ENCODE measurements at regions not wholly inside any gene's neighbourhood (a gene's known extent, or its start where the extent isn't known, plus 50 kb on each side); places are given as distances from the start of the nearest gene placed in this dataset.

DNA sequence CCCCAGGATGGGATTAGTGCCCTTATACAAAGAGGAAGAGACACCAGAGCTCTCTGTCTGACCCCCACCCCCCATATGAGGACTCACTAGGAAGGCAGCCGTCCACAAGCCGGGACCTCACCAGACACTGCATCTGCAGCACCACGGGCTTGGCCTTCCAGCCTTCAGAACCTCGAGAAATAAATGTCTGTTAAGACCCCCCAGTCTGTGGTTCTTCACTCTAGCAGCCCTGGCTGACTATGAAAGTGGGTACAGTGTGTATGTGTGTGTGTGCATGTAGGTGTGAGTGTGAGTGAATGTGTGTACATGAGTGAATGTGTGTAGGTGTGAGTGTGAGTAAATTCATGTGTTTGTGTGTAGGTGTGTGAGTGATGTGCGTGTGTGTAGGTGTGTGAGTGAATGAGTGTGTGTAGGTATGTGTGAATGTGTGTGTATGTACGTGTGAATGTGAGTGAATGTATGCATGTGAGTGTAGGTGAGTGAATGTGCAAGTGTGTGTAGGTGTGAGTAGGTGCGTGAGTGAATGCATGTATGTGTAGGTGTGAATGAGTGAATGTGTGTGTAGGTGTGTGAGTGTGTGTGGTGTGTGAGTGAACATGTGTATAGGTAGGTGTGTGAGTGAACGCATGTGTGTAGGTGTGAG lies 201.6 kb upstream of the ZNF536 start:
- no peaks in the 10 kb centered on the region for H3K36me3 ChIP-seq
- H3K4me3 ChIP-seq, result no peak overlapping the region
- no peaks in the 10 kb centered on the region for H3K27me3 ChIP-seq (replicated peaks; ENCODE audit: insufficient read depth)
- H3K4me1 ChIP-seq (ENCODE audit: control insufficient read depth in 1 of 2, low read depth in 2 of 2), result no peaks in the 10 kb centered on the region
- no peak overlapping the region for H3K27ac ChIP-seq
- H3K9me3 ChIP-seq, result no peaks in the 10 kb centered on the region
- ATAC-seq (ENCODE audit: insufficient number of reproducible peaks, low FRiP score, low read depth) (no peak), DNase-seq (ENCODE audit: low spot score) (no peak)
- TF ChIP-seq, protein P1, sequence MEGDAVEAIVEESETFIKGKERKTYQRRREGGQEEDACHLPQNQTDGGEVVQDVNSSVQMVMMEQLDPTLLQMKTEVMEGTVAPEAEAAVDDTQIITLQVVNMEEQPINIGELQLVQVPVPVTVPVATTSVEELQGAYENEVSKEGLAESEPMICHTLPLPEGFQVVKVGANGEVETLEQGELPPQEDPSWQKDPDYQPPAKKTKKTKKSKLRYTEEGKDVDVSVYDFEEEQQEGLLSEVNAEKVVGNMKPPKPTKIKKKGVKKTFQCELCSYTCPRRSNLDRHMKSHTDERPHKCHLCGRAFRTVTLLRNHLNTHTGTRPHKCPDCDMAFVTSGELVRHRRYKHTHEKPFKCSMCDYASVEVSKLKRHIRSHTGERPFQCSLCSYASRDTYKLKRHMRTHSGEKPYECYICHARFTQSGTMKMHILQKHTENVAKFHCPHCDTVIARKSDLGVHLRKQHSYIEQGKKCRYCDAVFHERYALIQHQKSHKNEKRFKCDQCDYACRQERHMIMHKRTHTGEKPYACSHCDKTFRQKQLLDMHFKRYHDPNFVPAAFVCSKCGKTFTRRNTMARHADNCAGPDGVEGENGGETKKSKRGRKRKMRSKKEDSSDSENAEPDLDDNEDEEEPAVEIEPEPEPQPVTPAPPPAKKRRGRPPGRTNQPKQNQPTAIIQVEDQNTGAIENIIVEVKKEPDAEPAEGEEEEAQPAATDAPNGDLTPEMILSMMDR (IDR thresholded peaks at IDR 0.05), result no peak

GRCh38 chr19:30171138-30171635 lies 201.0 kb upstream of the ZNF536 start:
- TF ChIP-seq, protein P1 (IDR thresholded peaks at IDR 0.05), result no peak

DNA sequence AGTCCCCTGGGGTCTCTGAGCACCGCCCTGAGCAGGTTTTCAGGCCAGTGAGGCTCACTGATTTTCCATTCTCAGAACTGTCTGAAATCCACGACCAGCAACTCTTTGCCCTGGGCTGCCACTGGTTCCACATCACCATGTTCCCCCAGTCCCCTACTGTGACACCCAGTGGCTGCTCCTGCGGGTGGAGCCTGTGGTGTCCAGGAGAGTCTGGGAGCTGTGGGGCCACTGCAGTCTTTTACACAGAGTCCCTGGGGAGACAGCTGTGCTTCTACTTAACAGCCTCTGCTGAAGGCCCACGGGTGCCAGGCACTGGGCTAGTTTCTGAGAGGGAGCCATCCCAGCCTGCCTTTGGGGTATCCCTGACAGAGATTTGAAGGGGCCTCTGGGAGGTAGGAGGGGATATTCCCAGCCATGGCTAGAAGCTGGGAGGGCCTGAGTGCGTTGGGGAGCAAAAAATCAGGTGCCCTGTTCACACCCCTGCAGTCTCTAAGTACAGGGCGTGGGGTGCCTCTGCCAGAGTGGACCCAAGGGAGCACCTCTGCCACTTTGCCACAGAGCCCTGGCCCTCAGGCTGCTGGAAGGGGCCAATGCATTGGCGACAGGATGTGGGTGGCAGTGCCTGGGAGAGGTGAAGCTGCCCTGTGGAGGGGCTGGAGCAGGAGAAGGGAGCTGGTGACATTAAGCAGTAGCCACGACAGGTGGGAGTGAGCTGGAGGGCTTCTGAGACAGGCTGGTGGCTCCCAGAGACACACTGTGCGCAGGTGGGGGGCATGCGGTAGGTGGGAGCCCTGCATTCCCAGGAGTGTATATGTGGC lies 200.2 kb upstream of the ZNF536 start:
- Histone ChIP-seq H3K27me3 (replicated peaks; ENCODE audit: insufficient read depth) (no peaks in the 10 kb centered on the region), H3K36me3 (no peaks in the 10 kb centered on the region), H3K9me3 (no peaks in the 10 kb centered on the region), H3K27ac (no peak overlapping the region), H3K4me3 (no peak overlapping the region), H3K4me1 (ENCODE audit: control insufficient read depth in 1 of 2, low read depth in 2 of 2) (no peaks in the 10 kb centered on the region)
- ATAC-seq (ENCODE audit: insufficient number of reproducible peaks, low FRiP score, low read depth) (no peak), DNase-seq (ENCODE audit: low spot score) (no peak)
- TF ChIP-seq, protein P1 (IDR thresholded peaks at IDR 0.05), result no peak

More at GRCh38 chr19:30171138-30171635, 201.0 kb upstream of the ZNF536 start:
- no peak for ATAC-seq (ENCODE audit: insufficient number of reproducible peaks, low FRiP score, low read depth)
- Histone ChIP-seq H3K36me3 (no peaks in the 10 kb centered on the region), H3K27ac (no peak overlapping the region), H3K9me3 (no peaks in the 10 kb centered on the region), H3K4me1 (ENCODE audit: control insufficient read depth in 1 of 2, low read depth in 2 of 2) (no peaks in the 10 kb centered on the region), H3K27me3 (replicated peaks; ENCODE audit: insufficient read depth) (no peaks in the 10 kb centered on the region), H3K4me3 (no peak overlapping the region)
- no peak for DNase-seq (ENCODE audit: low spot score)

DNA sequence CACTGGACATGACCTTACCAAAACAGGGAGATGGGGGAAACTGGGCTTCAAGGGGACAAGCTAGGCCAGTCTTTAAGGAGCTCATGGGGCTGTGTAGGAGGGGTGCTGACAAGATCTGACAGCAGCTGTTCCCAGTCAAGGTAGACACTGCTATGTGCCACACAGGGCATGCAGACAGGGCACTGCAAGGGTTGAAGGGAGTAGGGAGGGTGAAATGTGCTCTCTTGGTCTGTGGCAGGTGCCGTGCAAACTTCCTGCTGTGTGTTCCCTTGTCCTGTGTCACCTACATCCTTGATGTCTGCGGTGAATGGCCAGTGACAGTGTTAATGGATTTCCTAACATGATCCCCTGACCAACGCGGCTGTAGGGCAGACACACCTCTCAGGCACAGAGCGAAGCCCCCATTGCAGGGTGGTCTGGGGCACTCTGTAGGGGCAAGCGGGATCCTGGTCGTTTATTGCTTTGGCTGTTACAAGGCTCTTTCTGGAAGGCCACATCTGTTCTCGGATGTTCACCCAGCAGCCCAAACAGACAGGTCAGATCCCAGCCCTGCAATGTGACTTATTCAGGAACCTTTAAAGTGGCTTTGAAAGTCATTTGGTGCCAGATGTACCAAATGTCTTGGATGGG lies 199.5 kb upstream of the ZNF536 start:
- DNase-seq (ENCODE audit: low spot score) (no peak), ATAC-seq (ENCODE audit: insufficient number of reproducible peaks, low FRiP score, low read depth) (no peak)

More for the DNA sequence above, 199.5 kb upstream of the ZNF536 start:
- Histone ChIP-seq H3K9me3 (no peaks in the 10 kb centered on the region), H3K4me1 (ENCODE audit: control insufficient read depth in 1 of 2, low read depth in 2 of 2) (no peaks in the 10 kb centered on the region), H3K36me3 (no peaks in the 10 kb centered on the region), H3K27me3 (replicated peaks; ENCODE audit: insufficient read depth) (no peaks in the 10 kb centered on the region), H3K4me3 (no peak overlapping the region), H3K27ac (no peak overlapping the region)
- TF ChIP-seq, protein P1 (IDR thresholded peaks at IDR 0.05), result no peak

Data from thoracic aorta (tissue), 2 donors.